ENCODE measurements at regions not wholly inside any gene's neighbourhood (a gene's known extent, or its start where the extent isn't known, plus 50 kb on each side); places are given as distances from the start of the nearest gene placed in this dataset.
A peak's percentile ranks its signal among the peaks of the same experiment; 100 is the strongest.

DNA sequence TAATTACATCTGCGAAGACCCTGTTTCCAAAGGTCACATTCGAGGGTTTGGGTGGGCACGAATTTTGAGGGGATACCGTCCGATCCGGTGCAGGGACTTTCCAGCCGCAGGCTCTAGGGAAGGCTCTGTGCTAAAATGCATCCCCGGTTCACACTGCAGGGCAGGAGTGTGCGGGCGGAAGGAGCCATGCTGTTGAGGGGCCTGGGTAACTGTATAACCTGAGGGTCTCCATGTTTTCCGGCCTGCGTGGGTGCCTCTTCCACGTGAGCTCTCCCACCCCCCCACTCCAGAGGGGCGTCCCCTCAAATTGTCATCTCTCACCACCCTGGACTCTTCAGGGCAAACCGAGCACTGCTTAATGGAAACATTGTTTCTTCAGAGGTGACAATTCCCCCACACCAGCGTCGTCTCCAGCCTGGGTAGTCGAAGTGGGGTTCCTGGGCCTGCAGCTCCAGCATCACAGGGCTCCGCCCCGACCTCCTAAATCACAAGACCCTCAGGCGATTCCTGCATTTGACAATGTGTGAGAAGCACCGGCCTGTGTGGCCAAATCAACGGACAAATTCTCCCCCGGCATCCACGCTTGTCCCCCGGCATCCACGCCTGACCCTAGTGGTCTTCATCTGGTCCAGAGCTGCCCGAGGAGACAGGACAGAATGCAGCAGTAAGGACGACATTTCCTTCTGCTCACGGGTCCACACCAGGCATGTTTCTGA lies 51.2 kb downstream of the FOXL3 start:
- DNase-seq (ENCODE audit: extremely low read depth in 1 of 2, low read depth in 1 of 2), result no peak

GRCh38 chr7:341841-342638 lies 52.1 kb downstream of the FOXL3 start:
- no peak for DNase-seq (ENCODE audit: extremely low read depth in 1 of 2, low read depth in 1 of 2)

DNA sequence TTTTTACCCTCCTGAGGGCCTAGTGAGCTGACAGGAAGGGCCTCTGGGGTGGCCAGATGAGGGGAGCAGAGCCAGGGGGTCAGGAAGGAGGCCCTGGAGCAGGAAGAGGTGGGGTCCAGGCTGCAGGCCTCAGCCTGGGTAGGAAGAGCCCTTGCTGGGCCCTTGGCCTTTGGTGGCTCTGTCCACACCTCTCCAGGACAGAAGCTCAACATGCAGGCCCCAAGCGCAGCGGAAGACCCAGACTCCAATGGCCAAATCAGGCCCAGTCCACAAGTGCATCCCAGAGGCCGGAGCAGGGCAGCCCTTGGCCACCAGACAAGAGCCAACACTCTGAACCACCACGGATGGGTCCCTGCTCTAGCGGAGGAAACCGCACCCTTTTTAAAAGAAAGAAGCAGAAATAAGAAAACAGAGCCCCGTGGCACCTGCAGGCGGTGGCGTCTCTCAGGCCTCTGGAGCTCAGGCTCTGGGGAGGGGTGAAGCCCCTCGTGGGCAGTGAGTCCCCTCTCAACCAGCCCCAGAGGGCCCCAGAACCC lies 52.8 kb downstream of the FOXL3 start:
- no peak for DNase-seq (ENCODE audit: extremely low read depth in 1 of 2, low read depth in 1 of 2)

DNA sequence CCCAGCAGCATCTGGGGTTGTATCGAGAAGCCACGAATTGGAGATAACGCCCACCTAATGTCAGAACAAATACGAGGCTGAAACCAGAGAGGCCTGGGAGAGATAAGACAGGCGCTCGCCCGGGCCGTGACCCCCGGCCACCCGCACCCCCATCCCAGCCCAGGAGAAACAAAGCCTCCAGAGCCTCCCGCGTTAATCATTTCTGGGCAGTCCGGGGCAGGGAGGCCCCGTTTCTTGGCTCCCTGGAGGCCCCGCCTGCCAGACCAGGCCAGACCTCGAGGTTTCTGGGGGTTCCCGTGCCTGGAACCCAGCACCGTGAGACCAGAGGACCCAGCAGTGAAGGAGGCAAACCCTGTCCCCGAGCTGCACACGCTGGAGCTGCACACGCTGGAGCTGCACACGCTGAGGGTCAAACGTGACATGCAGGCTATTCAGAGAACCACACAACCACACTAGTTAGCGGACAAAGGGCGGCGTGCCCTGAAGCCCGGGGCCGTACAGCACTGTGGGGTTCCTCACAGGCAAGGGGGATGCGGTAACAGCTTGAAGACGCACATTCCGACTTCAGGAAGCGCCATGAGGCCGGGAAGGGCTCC lies 53.4 kb downstream of the FOXL3 start:
- no peak for DNase-seq (ENCODE audit: extremely low read depth in 1 of 2, low read depth in 1 of 2)

GRCh38 chr7:343864-344607 lies 54.1 kb downstream of the FOXL3 start:
- DNase-seq (ENCODE audit: extremely low read depth in 1 of 2, low read depth in 1 of 2), result no peak

GRCh38 chr7:344608-344994 lies 54.6 kb downstream of the FOXL3 start:
- no peak for DNase-seq (ENCODE audit: extremely low read depth in 1 of 2, low read depth in 1 of 2)

- no peak for DNase-seq (ENCODE audit: extremely low read depth in 1 of 2, low read depth in 1 of 2)
Observed at GRCh38 chr7:346116-346898, 56.3 kb downstream of the FOXL3 start.

DNA sequence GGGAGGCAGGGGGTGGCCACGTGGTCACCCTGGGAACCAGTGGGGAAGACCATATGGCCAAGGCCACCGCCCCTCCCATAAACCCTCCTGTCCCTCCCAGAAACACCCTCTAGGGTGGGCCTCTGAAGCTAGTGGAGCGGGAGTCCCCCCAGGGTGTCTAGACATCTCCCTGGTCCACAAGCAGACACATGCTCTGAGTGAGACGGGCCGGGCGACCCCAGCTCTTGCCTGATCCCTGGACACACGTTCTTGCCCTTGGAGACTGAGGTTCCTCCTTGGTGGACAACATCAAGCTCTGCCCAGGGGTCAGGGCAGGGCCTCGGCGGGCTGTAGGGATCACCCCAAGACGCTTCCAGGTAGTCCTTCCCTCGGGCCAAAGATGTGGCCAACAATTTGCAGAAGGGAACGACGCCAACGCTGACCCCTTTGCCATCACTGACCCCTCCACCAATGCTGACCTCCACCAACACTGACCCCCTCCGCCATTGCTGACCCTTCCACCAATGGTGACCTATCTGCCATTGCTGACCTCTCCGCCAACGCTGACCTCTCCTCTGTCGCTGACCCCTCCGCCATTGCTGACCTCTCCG lies 57.1 kb downstream of the FOXL3 start:
- DNase-seq (ENCODE audit: extremely low read depth in 1 of 2, low read depth in 1 of 2), result no peak

DNA sequence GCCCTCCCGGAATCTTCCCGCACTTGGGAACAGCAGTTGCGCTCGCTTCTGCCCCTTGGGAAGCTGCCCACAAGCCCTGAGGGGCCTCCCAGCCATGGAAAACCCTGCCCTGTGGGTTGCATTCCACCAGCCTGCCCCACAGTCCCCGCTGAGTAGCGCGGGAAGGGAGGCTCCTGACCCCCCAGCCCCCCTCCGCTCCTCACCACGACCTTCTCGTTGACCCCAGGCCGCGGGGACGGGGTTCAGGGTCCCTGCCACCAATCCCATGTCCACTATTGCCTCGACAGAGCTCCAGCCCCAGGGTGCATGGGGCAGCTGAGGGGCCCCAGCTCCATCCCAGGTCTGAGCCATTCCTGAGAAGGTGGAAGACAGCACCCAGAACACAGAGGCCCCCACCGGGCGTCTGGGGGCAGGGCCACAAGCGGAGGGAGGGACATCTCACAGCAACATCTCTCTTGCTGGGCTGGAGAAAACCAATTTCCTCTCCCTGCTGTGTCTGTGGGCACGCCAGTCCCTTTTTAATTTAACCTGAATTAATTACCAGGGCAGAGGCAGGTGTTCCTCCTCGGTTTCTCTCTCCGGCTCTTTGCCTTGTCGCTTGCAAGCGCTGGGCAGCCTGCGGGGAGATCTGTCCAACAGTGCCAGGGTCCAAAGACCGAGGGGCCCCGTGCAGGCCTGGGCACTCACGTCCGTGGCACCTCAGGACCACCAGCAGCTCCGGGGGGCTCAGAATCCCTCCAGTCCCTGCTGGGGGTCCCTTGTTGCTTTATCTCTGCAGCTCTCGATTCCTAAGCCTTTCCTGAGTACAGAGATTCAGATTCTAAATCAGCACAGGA lies 57.9 kb downstream of the FOXL3 start:
- DNase-seq (ENCODE audit: extremely low read depth in 1 of 2, low read depth in 1 of 2), result no peak

DNA sequence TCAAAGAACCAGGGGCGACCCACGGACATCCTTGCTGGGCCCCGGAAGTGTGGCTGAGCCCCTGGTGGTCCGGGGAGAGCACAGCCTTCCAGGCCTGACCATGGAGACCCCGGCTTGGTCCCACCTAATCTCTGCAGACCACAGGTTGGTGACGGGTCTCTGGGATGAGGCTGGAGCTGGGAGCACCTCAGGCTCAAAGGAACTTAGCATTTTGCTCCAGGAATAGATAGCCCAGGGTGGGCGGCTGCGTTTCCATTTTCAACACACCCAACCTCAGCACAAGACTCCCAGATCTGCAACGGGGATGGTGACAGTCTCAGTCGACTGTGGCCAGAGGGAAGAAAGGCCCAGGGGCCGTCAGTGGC lies 58.5 kb downstream of the FOXL3 start:
- DNase-seq (ENCODE audit: extremely low read depth in 1 of 2, low read depth in 1 of 2), result no peak

DNA sequence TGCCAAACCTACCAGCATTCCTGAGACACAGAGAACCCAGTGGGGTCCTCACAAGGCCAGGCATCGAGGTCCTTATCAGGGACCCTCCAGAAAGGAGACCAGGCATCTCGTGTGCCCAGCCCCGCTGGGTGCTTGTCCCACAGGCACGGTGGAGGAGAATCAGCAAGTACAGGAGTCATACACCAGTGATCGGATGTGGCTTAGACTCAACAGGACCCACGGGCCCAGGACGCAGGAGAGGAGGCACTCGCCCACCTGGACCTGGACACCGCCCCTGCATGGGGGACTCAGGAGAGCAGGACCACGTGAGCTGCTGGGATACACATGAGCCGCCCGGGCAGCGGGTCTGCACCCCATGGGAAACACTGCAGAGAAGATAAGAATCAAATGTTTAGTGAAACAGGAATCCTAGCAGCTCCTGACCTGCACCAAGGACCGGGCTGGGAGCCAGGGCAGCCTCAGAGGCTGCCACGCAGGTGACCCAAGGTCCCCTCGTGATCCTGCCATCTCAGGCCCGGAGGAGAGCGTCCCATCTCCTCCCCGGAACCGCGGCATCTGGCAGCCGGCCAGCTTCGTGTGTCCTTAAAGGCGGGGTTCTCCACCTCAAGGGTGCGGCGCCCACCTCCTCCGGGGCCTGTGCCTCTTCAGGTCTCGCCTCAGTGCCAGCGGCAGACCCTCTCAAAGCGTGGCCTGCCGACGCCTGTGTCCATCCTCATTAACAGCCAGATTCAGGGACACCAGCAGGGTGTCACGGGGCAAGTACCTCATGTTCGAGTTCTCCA lies 59.2 kb downstream of the FOXL3 start:
- DNase-seq (ENCODE audit: extremely low read depth in 1 of 2, low read depth in 1 of 2), result no peak

DNA sequence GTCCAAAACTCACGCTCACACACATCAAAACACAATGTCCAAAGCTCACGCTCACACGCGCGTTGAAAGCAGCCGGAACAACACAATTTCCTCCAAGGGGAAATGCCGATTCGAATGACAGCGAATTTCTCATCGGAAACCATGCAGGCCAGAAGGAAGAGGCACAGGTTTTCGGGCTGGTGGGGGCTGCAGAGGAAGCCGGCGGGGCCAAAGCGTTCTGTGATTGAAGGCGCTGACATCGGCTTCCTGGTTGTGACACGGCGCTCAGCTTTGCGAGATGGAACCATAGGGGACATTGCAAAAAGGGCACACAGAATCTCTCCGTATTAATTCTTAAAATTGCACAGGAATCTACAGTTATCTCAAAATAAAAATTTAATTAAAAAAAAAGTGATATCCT lies 61.3 kb downstream of the FOXL3 start:
- DNase-seq (ENCODE audit: extremely low read depth in 1 of 2, low read depth in 1 of 2), result peak in 1 of 2 donors; percentile 53

- DNase-seq (ENCODE audit: extremely low read depth in 1 of 2, low read depth in 1 of 2), result peak in 1 of 2 donors; percentile 37
Observed at GRCh38 chr7:351681-352480, 61.9 kb downstream of the FOXL3 start.

- DNase-seq (ENCODE audit: extremely low read depth in 1 of 2, low read depth in 1 of 2), result no peak
Observed at GRCh38 chr7:353746-354325, 63.9 kb downstream of the FOXL3 start.

- DNase-seq (ENCODE audit: extremely low read depth in 1 of 2, low read depth in 1 of 2), result no peak
Observed at GRCh38 chr7:354597-355470, 64.9 kb downstream of the FOXL3 start.

GRCh38 chr7:355568-355967 lies 65.6 kb downstream of the FOXL3 start:
- no peak for DNase-seq (ENCODE audit: extremely low read depth in 1 of 2, low read depth in 1 of 2)
